RWPE2 (cell line): ENCODE measurements at regions not wholly inside any gene's neighbourhood (a gene's known extent, or its start where the extent isn't known, plus 50 kb on each side); places are given as distances from the start of the nearest gene placed in this dataset.

Source experiments
- ATAC-seq: fragments of 200-7000 bp; cut with Tn5 transposase; 3 replicates; pipeline ENCODE4 v1.9.1; 2021; ENCODE audit warnings: low read depth
- DNase-seq: peaks from one replicate; pipeline ENCODE4 v3.0.0-alpha.2; 2020; ENCODE audit warnings: low spot score
- H3K27ac ChIP-seq: fragments of 450-650 bp; 2 replicates; pipeline ENCODE4 v1.5.1; 2017; ENCODE audit warnings: mild to moderate bottlenecking; ENCODE audit not compliant: poor library complexity, severe bottlenecking
- H3K27me3 ChIP-seq: fragments of 250-450 bp; sonication (Bioruptor Pico); 2 replicates; pipeline ENCODE4 v1.5.1; 2021; ENCODE audit warnings: mild to moderate bottlenecking, moderate library complexity; ENCODE audit not compliant: insufficient read depth, poor library complexity, severe bottlenecking
- H3K36me3 ChIP-seq: fragments of 250-450 bp; sonication (Bioruptor Pico); 2 replicates; pipeline ENCODE4 v1.5.1; 2020; ENCODE audit warnings: low read depth, mild to moderate bottlenecking, moderate library complexity
- H3K4me1 ChIP-seq: fragments of 250-450 bp; sonication (Bioruptor Pico); 2 replicates; pipeline ENCODE4 v1.5.1; 2021; ENCODE audit warnings: mild to moderate bottlenecking, moderate library complexity; ENCODE audit not compliant: insufficient read depth, poor library complexity, severe bottlenecking
- H3K4me3 ChIP-seq: fragments of 250-450 bp; sonication (Bioruptor Pico); 2 replicates; pipeline ENCODE4 v1.5.1; 2021; ENCODE audit warnings: mild to moderate bottlenecking, moderate library complexity; ENCODE audit not compliant: severe bottlenecking
- H3K9me3 ChIP-seq: fragments of 250-450 bp; sonication (Bioruptor Pico); 2 replicates; pipeline ENCODE4 v1.5.1; 2021; ENCODE audit warnings: mild to moderate bottlenecking, moderate library complexity; ENCODE audit not compliant: severe bottlenecking
- CTCF ChIP-seq: fragments of 450-650 bp; IDR thresholded peaks from one replicate; pipeline ENCODE4 v1.5.1; 2017; ENCODE audit warnings: mild to moderate bottlenecking, moderate library complexity; ENCODE audit not compliant: poor library complexity, severe bottlenecking

GRCh38 chr13:31433207-31433606 is 233.4 kb downstream of the B3GLCT start:
- H3K4me3 ChIP-seq, result no peak overlapping the region
- H3K36me3 ChIP-seq, result no peaks in the 10 kb centered on the region
- ATAC-seq (no peak), DNase-seq (no peak)
- no peaks in the 10 kb centered on the region for H3K27me3 ChIP-seq
- no peaks in the 10 kb centered on the region for H3K4me1 ChIP-seq
- H3K9me3 ChIP-seq, result no peaks in the 10 kb centered on the region
- no peak for TF ChIP-seq CTCF
- H3K27ac ChIP-seq, result no peak overlapping the region

GRCh38 chr13:31433746-31434145 is 234.0 kb downstream of the B3GLCT start:
- no peak for ATAC-seq
- no peaks in the 10 kb centered on the region for H3K27me3 ChIP-seq
- H3K4me1 ChIP-seq, result no peaks in the 10 kb centered on the region
- TF ChIP-seq CTCF, result no peak
- no peaks in the 10 kb centered on the region for H3K9me3 ChIP-seq
- no peak for DNase-seq
- H3K36me3 ChIP-seq, result no peaks in the 10 kb centered on the region
- no peak overlapping the region for H3K27ac ChIP-seq
- H3K4me3 ChIP-seq, result no peak overlapping the region

GRCh38 chr13:31434613-31435012 is 234.8 kb downstream of the B3GLCT start:
- no peak overlapping the region for H3K27ac ChIP-seq
- no peak for TF ChIP-seq CTCF
- H3K27me3 ChIP-seq, result no peaks in the 10 kb centered on the region
- no peaks in the 10 kb centered on the region for H3K36me3 ChIP-seq
- no peak for DNase-seq
- H3K4me1 ChIP-seq, result no peaks in the 10 kb centered on the region
- H3K4me3 ChIP-seq, result no peak overlapping the region
- no peaks in the 10 kb centered on the region for H3K9me3 ChIP-seq
- ATAC-seq, result no peak

GRCh38 chr13:31435536-31435935 is 235.8 kb downstream of the B3GLCT start:
- no peak for DNase-seq
- Histone ChIP-seq H3K9me3 (no peaks in the 10 kb centered on the region), H3K36me3 (no peaks in the 10 kb centered on the region), H3K4me3 (no peak overlapping the region), H3K27me3 (no peaks in the 10 kb centered on the region), H3K4me1 (no peaks in the 10 kb centered on the region), H3K27ac (no peak overlapping the region)
- no peak for ATAC-seq
- no peak for TF ChIP-seq CTCF

GRCh38 chr13:31436478-31436877 is 236.7 kb downstream of the B3GLCT start:
- no peak overlapping the region for H3K27ac ChIP-seq
- H3K36me3 ChIP-seq, result no peaks in the 10 kb centered on the region
- H3K27me3 ChIP-seq, result no peaks in the 10 kb centered on the region
- H3K4me3 ChIP-seq, result no peak overlapping the region
- no peak for TF ChIP-seq CTCF
- ATAC-seq, result no peak
- DNase-seq, result no peak
- no peaks in the 10 kb centered on the region for H3K4me1 ChIP-seq
- H3K9me3 ChIP-seq, result no peaks in the 10 kb centered on the region
